Right lobe of liver (tissue), 4 donors: ENCODE measurements at regions not wholly inside any gene's neighbourhood (a gene's known extent, or its start where the extent isn't known, plus 50 kb on each side); places are given as distances from the start of the nearest gene placed in this dataset.
"Not testable (repeated sequence)": the region's sequence is repeated elsewhere in the genome, so short reads cannot be mapped to it uniquely, and the experiment has no call there.

Source experiments
- CTCF ChIP-seq, 4 donors: fragments of 200-600 bp in 3 of 4; fragments of 450-650 bp in 1 of 4; IDR thresholded peaks; one replicate each; pipeline versions ENCODE4 v1.5.1 to v1.8.0; 2016 to 2022; ENCODE audit warnings: antibody characterized with exemption in 4 of 4, mild to moderate bottlenecking in 2 of 4
- POLR2A ChIP-seq: fragments of 450-650 bp; IDR thresholded peaks from one replicate; pipeline ENCODE4 v1.6.1; 2017; ENCODE audit warnings: antibody characterized with exemption, mild to moderate bottlenecking
- donor health status: DM: no; HTN: no; CAD: no.
- donor health status: DM: no; HTN: no; CAD: no.
- donor health status: DM: no; HTN: yes; CAD: no.

- not testable (repeated sequence) for TF ChIP-seq CTCF (IDR thresholded peaks at IDR 0.05); POLR2A
Measured at GRCh38 chr17:31761836-31762510, 97.1 kb downstream of the COPRS start.
